ENCODE measurements at regions not wholly inside any gene's neighbourhood (a gene's known extent, or its start where the extent isn't known, plus 50 kb on each side); places are given as distances from the start of the nearest gene placed in this dataset.

GRCh38 chr11:122322329-122322728, 206.3 kb upstream of the BLID start:
- TF ChIP-seq CTCF (IDR thresholded peaks at IDR 0.05 in 2 of 3, conservative IDR thresholded peaks at IDR 0.05 in 1 of 3; ENCODE audit: borderline replicate concordance in 1 of 3, insufficient read depth in 1 of 3, low read depth in 2 of 3, low read length in 2 of 3) (no peak), JUND (IDR thresholded peaks at IDR 0.05) (no peak), POLR2AphosphoS5 (IDR thresholded peaks at IDR 0.05; ENCODE audit: low read depth, low read length) (no peak), POLR2A (IDR thresholded peaks at IDR 0.05; ENCODE audit: borderline replicate concordance, extremely low read depth, insufficient read depth, insufficient read length) (no peak), FOSL1 (IDR thresholded peaks at IDR 0.05; ENCODE audit: low read depth) (no peak)

All from HCT116 (cell line).